Tibial artery (tissue), 4 donors: ENCODE measurements at regions not wholly inside any gene's neighbourhood (a gene's known extent, or its start where the extent isn't known, plus 50 kb on each side); places are given as distances from the start of the nearest gene placed in this dataset.

Experiments used
- DNase-seq, 2 donors: peaks; one replicate each; pipeline ENCODE4 v3.0.0-alpha.2; 2019
- H3K27ac ChIP-seq, 2 donors: fragments of 200-600 bp; sonication (generic) in 1 of 2; 1 replicate in 1 of 2; 2 replicates in 1 of 2; pipeline ENCODE4 v1.5.1; 2018 to 2019; ENCODE audit warnings: mild to moderate bottlenecking in 1 of 2
- H3K27me3 ChIP-seq, 2 donors: fragments of 200-600 bp; sonication (generic) in 1 of 2; one replicate each; pipeline versions ENCODE4 v1.5.1 to v1.6.0; 2016 to 2019
- H3K36me3 ChIP-seq, 3 donors: fragments of 200-600 bp; sonication (generic) in 2 of 3; one replicate each; pipeline ENCODE4 v1.5.1; 2016 to 2019; ENCODE audit warnings: mild to moderate bottlenecking in 2 of 3
- H3K4me1 ChIP-seq, 4 donors: fragments of 200-600 bp; sonication (generic) in 2 of 4; 1 replicate in 3 of 4; 2 replicates in 1 of 4; pipeline ENCODE4 v1.5.1; 2016 to 2019
- H3K4me3 ChIP-seq, 2 donors: fragments of 200-600 bp; sonication (generic) in 1 of 2; 1 replicate in 1 of 2; 2 replicates in 1 of 2; pipeline ENCODE4 v1.5.1; 2018 to 2019; ENCODE audit warnings: mild to moderate bottlenecking in 2 of 2
- H3K9me3 ChIP-seq, 3 donors: fragments of 200-600 bp; sonication (generic) in 1 of 3; one replicate each; pipeline ENCODE4 v1.5.1; 2016 to 2019
- CTCF ChIP-seq, 2 experiments: fragments of 200-600 bp in 1 of 2; fragments of 450-650 bp in 1 of 2; IDR thresholded peaks; one replicate each; pipeline ENCODE4 v1.5.1; 2017 to 2019; ENCODE audit warnings: antibody characterized with exemption in 2 of 2, mild to moderate bottlenecking in 1 of 2, moderate library complexity in 1 of 2
- intact Hi-C: fragments of 100-400 bp; cut with DNase I; formaldehyde crosslinking; loops from one replicate; pipeline ENCODE4 v1.15.0; 2023; ENCODE audit warnings: low total_unique reads

GRCh38 chr18:41038071-41038470 lies 917.0 kb upstream of the PIK3C3 start:
- no peak for DNase-seq
- intact Hi-C loops: no loop called here
- TF ChIP-seq CTCF (IDR thresholded peaks at IDR 0.05): no peak
- Histone ChIP-seq H3K4me3 (no peak overlapping the region), H3K36me3 (no peaks in the 10 kb centered on the region), H3K27ac (no peak overlapping the region), H3K4me1 (peaks cover 0 to 21% (median 0%) of the 10 kb centered on the region in 4 donors), H3K27me3 (no peaks in the 10 kb centered on the region), H3K9me3 (no peaks in the 10 kb centered on the region)

- Histone ChIP-seq H3K4me1 (peaks cover 0 to 21% (median 0%) of the 10 kb centered on the region in 4 donors), H3K27me3 (no peaks in the 10 kb centered on the region), H3K27ac (no peak overlapping the region), H3K9me3 (no peaks in the 10 kb centered on the region), H3K36me3 (no peaks in the 10 kb centered on the region), H3K4me3 (no peak overlapping the region)
- intact Hi-C loops: no loop called here
- TF ChIP-seq CTCF (IDR thresholded peaks at IDR 0.05): no peak
- DNase-seq: no peak
These were observed 918.7 kb upstream of the PIK3C3 start for GRCh38 chr18:41036346-41036745.

DNA sequence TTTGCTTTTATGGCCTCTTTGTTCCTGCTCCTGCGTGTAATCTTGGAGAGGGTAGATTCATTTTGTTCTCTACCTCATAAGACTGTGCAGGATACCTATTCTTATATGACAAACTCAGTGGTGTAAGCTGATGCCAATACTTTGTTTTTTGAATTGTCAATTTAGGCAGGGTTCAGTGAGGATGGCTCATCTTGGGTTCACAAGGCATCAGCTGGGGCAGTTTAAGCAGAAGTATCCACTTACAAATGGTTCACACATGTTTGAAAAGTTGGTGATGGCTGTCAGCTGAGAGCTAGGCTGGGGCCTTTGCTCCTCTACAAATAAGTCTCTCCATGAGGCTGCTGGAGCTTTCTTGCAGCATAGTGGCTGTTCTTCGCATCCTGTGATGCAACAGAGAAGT lies 920.6 kb upstream of the PIK3C3 start:
- intact Hi-C loops: no loop called here
- no peaks in the 10 kb centered on the region for H3K9me3 ChIP-seq
- no peak overlapping the region for H3K4me3 ChIP-seq
- peaks cover 0 to 21% (median 0%) of the 10 kb centered on the region in 4 donors for H3K4me1 ChIP-seq
- no peak for TF ChIP-seq CTCF (IDR thresholded peaks at IDR 0.05)
- no peaks in the 10 kb centered on the region for H3K27me3 ChIP-seq
- no peaks in the 10 kb centered on the region for H3K36me3 ChIP-seq
- no peak overlapping the region for H3K27ac ChIP-seq
- DNase-seq: no peak

DNA sequence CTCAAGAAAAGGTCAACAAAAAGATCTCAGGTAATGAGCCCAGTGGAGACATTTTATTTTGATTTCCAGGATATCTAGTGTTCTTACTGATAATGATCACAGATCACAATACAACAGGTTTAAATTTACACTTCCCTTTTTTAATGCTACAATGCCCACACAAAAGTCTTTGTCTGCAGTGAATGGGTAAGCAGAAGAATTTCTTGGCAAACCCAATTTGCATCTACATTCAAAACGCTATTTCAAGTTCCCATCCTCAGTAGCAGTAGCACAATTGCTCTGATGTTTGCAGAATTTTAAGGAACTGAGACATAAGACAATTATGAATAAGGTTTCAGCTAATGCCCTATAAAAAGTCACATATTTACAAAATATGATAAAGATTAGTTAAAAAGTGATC lies 929.4 kb upstream of the PIK3C3 start:
- H3K4me1 ChIP-seq: no peaks in the 10 kb centered on the region
- no peaks in the 10 kb centered on the region for H3K27me3 ChIP-seq
- H3K27ac ChIP-seq: no peak overlapping the region
- DNase-seq: no peak
- no peaks in the 10 kb centered on the region for H3K36me3 ChIP-seq
- H3K9me3 ChIP-seq: no peaks in the 10 kb centered on the region
- no peak for TF ChIP-seq CTCF (IDR thresholded peaks at IDR 0.05)
- intact Hi-C loops: no loop called here
- no peak overlapping the region for H3K4me3 ChIP-seq

- intact Hi-C loops: no loop called here
- no peak overlapping the region for H3K27ac ChIP-seq
- no peaks in the 10 kb centered on the region for H3K36me3 ChIP-seq
These were observed 930.2 kb upstream of the PIK3C3 start for GRCh38 chr18:41024792-41025191.

More at GRCh38 chr18:41024792-41025191, 930.2 kb upstream of the PIK3C3 start:
- Histone ChIP-seq H3K9me3 (no peaks in the 10 kb centered on the region), H3K4me3 (no peak overlapping the region), H3K27me3 (no peaks in the 10 kb centered on the region), H3K4me1 (no peaks in the 10 kb centered on the region)
- no peak for DNase-seq
- no peak for TF ChIP-seq CTCF (IDR thresholded peaks at IDR 0.05)
